ENCODE measurements at regions not wholly inside any gene's neighbourhood (a gene's known extent, or its start where the extent isn't known, plus 50 kb on each side); places are given as distances from the start of the nearest gene placed in this dataset.
A peak's percentile ranks its signal among the peaks of the same experiment; 100 is the strongest.
"Not testable (repeated sequence)": the region's sequence is repeated elsewhere in the genome, so short reads cannot be mapped to it uniquely, and the experiment has no call there.

DNA sequence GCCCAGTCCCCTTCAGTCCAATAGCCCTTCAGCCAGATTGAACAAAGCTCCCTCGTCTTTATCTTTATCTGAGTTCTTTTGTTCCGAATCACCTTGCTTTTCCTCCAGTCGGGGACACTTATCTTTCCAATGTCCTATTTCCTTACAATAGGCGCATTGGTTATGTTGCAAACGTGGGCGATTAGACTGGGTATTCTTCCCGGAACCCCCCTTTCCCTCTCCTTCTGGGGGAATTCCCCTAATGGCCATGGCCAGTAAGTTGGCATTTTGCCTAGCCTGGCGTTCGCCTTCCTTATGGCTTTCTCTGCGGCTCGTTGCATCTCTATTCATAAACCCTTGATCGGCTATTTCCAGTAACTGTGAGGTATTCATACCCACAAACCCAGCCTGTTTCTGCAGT is 82.2 kb upstream of the VEPH1 start:
- H3K4me1 ChIP-seq: no peaks in the 10 kb centered on the region
- no peaks in the 10 kb centered on the region for H3K27me3 ChIP-seq
- no peak for TF ChIP-seq POLR2A (IDR thresholded peaks at IDR 0.05)
- TF ChIP-seq, protein P1, sequence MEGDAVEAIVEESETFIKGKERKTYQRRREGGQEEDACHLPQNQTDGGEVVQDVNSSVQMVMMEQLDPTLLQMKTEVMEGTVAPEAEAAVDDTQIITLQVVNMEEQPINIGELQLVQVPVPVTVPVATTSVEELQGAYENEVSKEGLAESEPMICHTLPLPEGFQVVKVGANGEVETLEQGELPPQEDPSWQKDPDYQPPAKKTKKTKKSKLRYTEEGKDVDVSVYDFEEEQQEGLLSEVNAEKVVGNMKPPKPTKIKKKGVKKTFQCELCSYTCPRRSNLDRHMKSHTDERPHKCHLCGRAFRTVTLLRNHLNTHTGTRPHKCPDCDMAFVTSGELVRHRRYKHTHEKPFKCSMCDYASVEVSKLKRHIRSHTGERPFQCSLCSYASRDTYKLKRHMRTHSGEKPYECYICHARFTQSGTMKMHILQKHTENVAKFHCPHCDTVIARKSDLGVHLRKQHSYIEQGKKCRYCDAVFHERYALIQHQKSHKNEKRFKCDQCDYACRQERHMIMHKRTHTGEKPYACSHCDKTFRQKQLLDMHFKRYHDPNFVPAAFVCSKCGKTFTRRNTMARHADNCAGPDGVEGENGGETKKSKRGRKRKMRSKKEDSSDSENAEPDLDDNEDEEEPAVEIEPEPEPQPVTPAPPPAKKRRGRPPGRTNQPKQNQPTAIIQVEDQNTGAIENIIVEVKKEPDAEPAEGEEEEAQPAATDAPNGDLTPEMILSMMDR (IDR thresholded peaks at IDR 0.05): no peak
- H3K4me3 ChIP-seq: no peak overlapping the region
- 61 to 84% methylated on average over 12 of the region's 12 CpGs for WGBS, 2 donors
- H3K27ac ChIP-seq: peak overlapping the region in 1 of 2 donors; percentile 19
- H3K9me3 ChIP-seq: no peaks in the 10 kb centered on the region
- peak; percentile 81 for DNase-seq
- intact Hi-C loops (cut with DNase I; ENCODE audit: low total_unique reads): no loop called here
- no peaks in the 10 kb centered on the region for H3K36me3 ChIP-seq (ENCODE audit: low read depth, missing control alignments)

DNA sequence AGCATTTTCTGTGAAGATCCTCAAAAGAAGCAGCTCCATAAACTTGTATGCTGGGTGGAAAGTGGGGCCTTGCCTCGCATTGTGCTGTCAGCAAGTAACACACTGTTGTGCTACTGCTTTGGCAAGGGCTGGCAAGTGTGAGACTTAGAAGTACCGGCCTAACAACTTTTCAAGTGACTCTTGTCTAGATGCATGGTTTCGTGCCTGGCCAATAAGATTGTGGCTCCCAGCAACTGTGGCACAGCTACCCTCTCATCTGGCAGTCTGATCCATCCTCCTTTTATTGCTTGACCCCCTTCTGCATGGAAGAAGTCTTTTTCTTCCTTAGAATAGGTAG is 79.4 kb upstream of the VEPH1 start:
- Histone ChIP-seq H3K27me3 (no peaks in the 10 kb centered on the region), H3K36me3 (ENCODE audit: low read depth, missing control alignments) (no peaks in the 10 kb centered on the region), H3K4me1 (no peaks in the 10 kb centered on the region), H3K4me3 (no peak overlapping the region), H3K9me3 (no peaks in the 10 kb centered on the region), H3K27ac (no peak overlapping the region)
- WGBS, 2 donors: 73 to 96% methylated on average over 3 of the region's 3 CpGs
- TF ChIP-seq, protein P1 (IDR thresholded peaks at IDR 0.05): no peak
- no peak for TF ChIP-seq POLR2A (IDR thresholded peaks at IDR 0.05)
- no peak for DNase-seq
- intact Hi-C loops (cut with DNase I; ENCODE audit: low total_unique reads): no loop called here

DNA sequence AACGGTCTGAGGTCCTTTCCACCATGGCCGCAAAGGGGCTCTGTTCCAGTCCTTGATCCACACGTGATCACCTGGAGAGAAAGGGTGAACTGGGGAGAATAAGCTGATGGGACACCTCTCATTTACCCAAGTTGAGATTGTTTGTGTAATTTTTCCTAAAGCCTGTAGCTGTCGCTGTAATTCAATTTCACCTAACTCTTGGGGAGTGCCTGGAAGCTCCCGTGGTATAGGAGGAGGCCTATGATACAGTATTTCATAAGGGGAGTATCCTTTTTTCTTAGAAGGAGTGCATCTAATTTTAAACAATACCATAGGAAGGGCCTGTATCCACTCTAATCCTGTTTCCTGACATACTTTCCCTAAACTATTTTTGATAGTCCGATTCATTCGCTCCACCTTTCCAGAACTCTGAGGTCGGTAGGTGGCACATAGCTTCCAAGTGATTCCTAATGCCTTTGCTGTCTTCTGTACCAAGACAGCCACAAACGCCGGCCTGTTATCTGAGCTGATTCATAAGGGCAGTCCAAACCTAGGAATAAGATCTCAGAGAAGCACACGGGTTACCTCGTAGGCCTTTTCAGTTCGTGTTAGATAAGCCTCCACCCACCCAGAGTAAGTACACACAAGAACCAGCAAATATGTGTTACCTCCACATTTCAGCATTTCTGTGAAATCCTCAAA is 78.9 kb upstream of the VEPH1 start:
- H3K27ac ChIP-seq; H3K4me1 ChIP-seq; H3K27me3 ChIP-seq; H3K4me3 ChIP-seq; DNase-seq; H3K36me3 ChIP-seq (ENCODE audit: low read depth, missing control alignments); H3K9me3 ChIP-seq; intact Hi-C loops (cut with DNase I; ENCODE audit: low total_unique reads): not testable (repeated sequence)
- 71 to 73% methylated on average over 13 of the region's 13 CpGs for WGBS, 2 donors

DNA sequence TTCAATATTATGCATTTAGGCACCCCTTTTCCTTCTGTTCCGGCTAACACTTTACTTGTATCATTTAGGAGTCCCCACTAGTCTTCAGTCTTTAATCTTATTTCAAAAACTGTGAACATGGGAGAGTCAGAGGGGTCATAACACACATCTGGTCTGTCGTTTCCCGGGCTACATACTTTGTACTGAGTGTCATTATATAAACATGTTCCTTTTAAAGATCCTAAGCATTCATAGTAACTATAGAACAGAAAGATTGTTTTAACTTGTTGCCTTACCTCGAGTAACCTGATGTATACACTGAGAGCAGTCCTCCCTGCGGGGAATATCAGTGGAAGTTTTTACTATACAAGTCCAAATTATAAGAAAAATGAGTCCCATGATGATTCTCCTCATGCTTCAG is 78.2 kb upstream of the VEPH1 start:
- no peaks in the 10 kb centered on the region for H3K36me3 ChIP-seq (ENCODE audit: low read depth, missing control alignments)
- no peak for DNase-seq
- no peak overlapping the region for H3K4me3 ChIP-seq
- H3K27ac ChIP-seq: no peak overlapping the region
- no peaks in the 10 kb centered on the region for H3K4me1 ChIP-seq
- intact Hi-C loops (cut with DNase I; ENCODE audit: low total_unique reads): no loop called here
- 70 to 81% methylated on average over 5 of the region's 5 CpGs for WGBS, 2 donors
- H3K27me3 ChIP-seq: no peaks in the 10 kb centered on the region
- no peak for TF ChIP-seq POLR2A (IDR thresholded peaks at IDR 0.05)
- TF ChIP-seq, protein P1 (IDR thresholded peaks at IDR 0.05): no peak
- no peaks in the 10 kb centered on the region for H3K9me3 ChIP-seq

DNA sequence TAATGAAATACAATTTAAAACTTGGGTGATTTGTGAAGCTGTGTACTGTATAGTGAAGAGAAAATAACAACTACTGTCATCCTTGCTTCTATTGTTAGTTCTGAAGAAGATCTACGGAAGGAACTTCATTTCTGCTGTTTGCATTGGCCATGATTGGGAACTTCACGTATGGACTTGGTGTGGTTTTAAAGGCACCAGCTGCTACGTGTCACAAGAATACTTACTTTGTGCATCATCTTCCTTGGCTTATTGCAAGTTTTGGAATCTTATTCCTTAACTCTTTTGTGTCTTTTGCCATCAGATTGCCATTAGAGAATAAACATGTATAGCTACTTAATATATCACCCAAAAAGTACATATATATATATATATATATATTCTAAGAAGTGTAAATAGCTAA is 75.0 kb upstream of the VEPH1 start:
- Histone ChIP-seq H3K4me1 (no peaks in the 10 kb centered on the region), H3K27me3 (no peaks in the 10 kb centered on the region), H3K27ac (no peak overlapping the region), H3K9me3 (no peaks in the 10 kb centered on the region), H3K36me3 (ENCODE audit: low read depth, missing control alignments) (no peaks in the 10 kb centered on the region), H3K4me3 (no peak overlapping the region)
- no peak for TF ChIP-seq POLR2A (IDR thresholded peaks at IDR 0.05)
- TF ChIP-seq, protein P1 (IDR thresholded peaks at IDR 0.05): no peak
- no peak for DNase-seq
- WGBS, 2 donors: 68 to 73% methylated on average over 3 of the region's 3 CpGs
- intact Hi-C loops (cut with DNase I; ENCODE audit: low total_unique reads): no loop called here

Measured in testis (tissue), 2 donors.